ENCODE measurements at regions not wholly inside any gene's neighbourhood (a gene's known extent, or its start where the extent isn't known, plus 50 kb on each side); places are given as distances from the start of the nearest gene placed in this dataset.

DNA sequence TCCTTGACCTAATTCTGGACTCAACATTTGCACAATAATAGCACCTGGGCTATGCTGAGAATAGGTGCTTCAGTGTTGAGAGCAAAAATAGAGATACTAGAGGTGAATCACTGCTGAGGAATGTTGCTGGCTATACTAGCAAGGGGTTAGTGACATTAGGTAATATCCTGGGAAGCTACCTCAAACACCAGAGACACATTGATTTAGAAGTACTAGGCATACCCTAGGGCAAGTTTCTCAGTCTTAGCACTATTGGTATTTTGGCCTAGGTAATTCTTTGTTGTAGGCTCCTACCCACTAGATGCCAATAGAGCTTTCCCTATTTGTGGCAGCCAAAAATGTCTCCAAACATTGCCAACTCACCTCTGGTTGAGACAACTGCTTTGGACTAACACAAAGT, 484.0 kb upstream of the MBL2 start:
- Mint-ChIP-seq H3K27me3 (ENCODE audit: unreplicated experiment) (peaks cover 5% of the 10 kb centered on the region), H3K27ac (ENCODE audit: unreplicated experiment) (no peak overlapping the region), H3K4me1 (ENCODE audit: unreplicated experiment) (no peaks in the 10 kb centered on the region)

DNA sequence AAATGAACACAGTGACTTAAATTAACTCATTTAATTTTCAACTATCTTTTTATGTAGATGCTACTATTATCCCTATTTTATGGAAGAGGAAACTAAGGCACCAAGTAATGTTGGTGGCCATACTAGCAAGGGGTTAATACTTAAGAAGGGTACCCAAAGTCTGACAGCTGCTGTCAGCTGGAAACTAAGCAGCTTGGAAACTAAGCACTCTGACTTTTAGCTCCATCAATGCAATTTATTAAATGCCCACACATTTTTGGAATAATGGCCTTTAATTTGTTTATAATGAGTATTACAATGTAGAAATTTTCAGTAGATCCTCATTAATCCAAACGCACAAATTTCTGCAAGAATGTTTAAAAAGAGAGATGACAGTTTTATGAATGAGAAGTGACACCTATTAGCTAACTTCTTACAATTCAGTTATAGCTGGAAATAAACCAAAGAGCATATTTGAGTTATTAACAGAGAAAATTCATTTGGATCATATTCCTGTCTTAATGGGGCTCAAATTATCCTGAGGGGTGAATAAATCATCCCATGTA, 483.1 kb upstream of the MBL2 start:
- no peak for DNase-seq (ENCODE audit: extremely low spot score, unreplicated experiment)
- H3K27ac Mint-ChIP-seq (ENCODE audit: unreplicated experiment) = no peak overlapping the region
- H3K9me3 Mint-ChIP-seq (ENCODE audit: unreplicated experiment) = peaks cover 8% of the 10 kb centered on the region
- H3K4me1 Mint-ChIP-seq (ENCODE audit: unreplicated experiment) = no peaks in the 10 kb centered on the region
- no peaks in the 10 kb centered on the region for H3K36me3 Mint-ChIP-seq (ENCODE audit: unreplicated experiment)
- no peaks in the 10 kb centered on the region for H3K27me3 Mint-ChIP-seq (ENCODE audit: unreplicated experiment)
- H3K4me3 Mint-ChIP-seq (ENCODE audit: unreplicated experiment) = no peak overlapping the region
- TF ChIP-seq, protein P1, sequence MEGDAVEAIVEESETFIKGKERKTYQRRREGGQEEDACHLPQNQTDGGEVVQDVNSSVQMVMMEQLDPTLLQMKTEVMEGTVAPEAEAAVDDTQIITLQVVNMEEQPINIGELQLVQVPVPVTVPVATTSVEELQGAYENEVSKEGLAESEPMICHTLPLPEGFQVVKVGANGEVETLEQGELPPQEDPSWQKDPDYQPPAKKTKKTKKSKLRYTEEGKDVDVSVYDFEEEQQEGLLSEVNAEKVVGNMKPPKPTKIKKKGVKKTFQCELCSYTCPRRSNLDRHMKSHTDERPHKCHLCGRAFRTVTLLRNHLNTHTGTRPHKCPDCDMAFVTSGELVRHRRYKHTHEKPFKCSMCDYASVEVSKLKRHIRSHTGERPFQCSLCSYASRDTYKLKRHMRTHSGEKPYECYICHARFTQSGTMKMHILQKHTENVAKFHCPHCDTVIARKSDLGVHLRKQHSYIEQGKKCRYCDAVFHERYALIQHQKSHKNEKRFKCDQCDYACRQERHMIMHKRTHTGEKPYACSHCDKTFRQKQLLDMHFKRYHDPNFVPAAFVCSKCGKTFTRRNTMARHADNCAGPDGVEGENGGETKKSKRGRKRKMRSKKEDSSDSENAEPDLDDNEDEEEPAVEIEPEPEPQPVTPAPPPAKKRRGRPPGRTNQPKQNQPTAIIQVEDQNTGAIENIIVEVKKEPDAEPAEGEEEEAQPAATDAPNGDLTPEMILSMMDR (IDR thresholded peaks at IDR 0.05) = no peak

More for the DNA sequence above, 484.0 kb upstream of the MBL2 start:
- no peak for DNase-seq (ENCODE audit: extremely low spot score, unreplicated experiment)
- Mint-ChIP-seq H3K9me3 (ENCODE audit: unreplicated experiment) (peaks cover 8% of the 10 kb centered on the region), H3K36me3 (ENCODE audit: unreplicated experiment) (no peaks in the 10 kb centered on the region), H3K4me3 (ENCODE audit: unreplicated experiment) (no peak overlapping the region)
- TF ChIP-seq, protein P1 (IDR thresholded peaks at IDR 0.05) = no peak

DNA sequence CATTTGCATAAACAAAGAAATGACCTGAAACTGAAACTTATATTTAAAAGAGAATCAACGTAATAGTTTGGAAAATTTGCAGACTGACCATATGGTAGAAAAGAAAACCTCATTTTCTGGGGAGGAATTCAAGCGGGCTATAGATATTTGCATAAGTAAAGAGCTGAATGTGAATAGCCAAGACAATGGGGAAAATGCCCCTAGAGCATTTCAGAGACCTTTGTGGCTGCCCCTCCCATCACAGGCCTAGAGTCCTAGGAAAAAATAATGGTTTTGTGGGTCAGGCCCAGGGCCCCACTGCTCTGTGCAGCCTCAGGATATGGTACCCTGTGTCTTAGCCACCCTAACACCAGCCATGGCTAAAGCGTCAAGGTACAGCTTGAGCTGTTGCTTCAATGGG, 480.6 kb upstream of the MBL2 start:
- H3K27ac Mint-ChIP-seq (ENCODE audit: unreplicated experiment) = no peak overlapping the region
- TF ChIP-seq, protein P1 (IDR thresholded peaks at IDR 0.05) = no peak
- no peak overlapping the region for H3K4me3 Mint-ChIP-seq (ENCODE audit: unreplicated experiment)
- H3K36me3 Mint-ChIP-seq (ENCODE audit: unreplicated experiment) = no peaks in the 10 kb centered on the region
- no peaks in the 10 kb centered on the region for H3K4me1 Mint-ChIP-seq (ENCODE audit: unreplicated experiment)
- H3K9me3 Mint-ChIP-seq (ENCODE audit: unreplicated experiment) = peaks cover 8% of the 10 kb centered on the region
- no peaks in the 10 kb centered on the region for H3K27me3 Mint-ChIP-seq (ENCODE audit: unreplicated experiment)
- no peak for DNase-seq (ENCODE audit: extremely low spot score, unreplicated experiment)

DNA sequence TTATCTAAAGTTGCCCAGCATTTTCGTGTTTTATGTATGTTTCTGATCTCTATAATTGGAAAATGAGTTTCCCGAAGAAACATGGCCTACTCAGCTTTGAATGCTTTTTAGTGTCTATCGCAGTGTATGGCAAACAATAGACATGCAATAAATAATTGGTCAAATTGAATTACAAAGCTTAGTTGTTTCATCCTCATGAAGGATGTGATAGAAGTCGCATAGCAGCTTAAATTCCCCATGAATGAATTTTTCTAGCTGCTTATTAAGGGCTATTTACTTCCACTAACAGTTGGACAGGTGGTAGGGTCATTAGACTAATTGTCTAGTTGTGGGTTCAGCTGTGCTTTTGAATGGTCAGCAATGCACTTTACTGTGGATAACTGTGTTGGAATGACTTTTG, 467.3 kb upstream of the MBL2 start:
- TF ChIP-seq, protein P1 (IDR thresholded peaks at IDR 0.05) = no peak
- Mint-ChIP-seq H3K4me1 (ENCODE audit: unreplicated experiment) (no peaks in the 10 kb centered on the region), H3K4me3 (ENCODE audit: unreplicated experiment) (no peak overlapping the region), H3K27ac (ENCODE audit: unreplicated experiment) (no peak overlapping the region), H3K36me3 (ENCODE audit: unreplicated experiment) (no peaks in the 10 kb centered on the region), H3K9me3 (ENCODE audit: unreplicated experiment) (no peaks in the 10 kb centered on the region), H3K27me3 (ENCODE audit: unreplicated experiment) (no peaks in the 10 kb centered on the region)
- no peak for DNase-seq (ENCODE audit: extremely low spot score, unreplicated experiment)

DNA sequence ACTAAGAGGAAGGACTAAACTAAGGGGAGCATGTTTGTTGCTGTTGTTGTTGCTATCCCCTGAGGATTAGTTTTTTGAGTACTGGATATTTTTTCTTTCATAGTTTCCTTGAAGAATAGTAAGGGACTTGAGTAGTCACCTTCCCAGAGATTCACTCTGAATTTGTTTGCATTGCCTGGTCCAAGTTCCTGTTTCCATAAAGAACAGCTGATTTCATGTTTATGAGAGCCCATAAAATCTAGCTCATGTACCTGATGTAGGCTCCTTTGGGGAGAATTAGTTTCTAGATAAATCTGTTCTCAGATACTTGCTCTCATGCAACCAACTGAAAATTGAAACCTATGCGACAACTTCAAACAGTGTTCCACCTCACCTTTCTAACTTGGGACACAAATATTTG, 464.4 kb upstream of the MBL2 start:
- no peak for DNase-seq (ENCODE audit: extremely low spot score, unreplicated experiment)
- H3K9me3 Mint-ChIP-seq (ENCODE audit: unreplicated experiment) = no peaks in the 10 kb centered on the region
- peaks cover 3% of the 10 kb centered on the region for H3K4me1 Mint-ChIP-seq (ENCODE audit: unreplicated experiment)
- TF ChIP-seq, protein P1 (IDR thresholded peaks at IDR 0.05) = no peak
- peaks cover 2% of the 10 kb centered on the region for H3K27me3 Mint-ChIP-seq (ENCODE audit: unreplicated experiment)
- no peaks in the 10 kb centered on the region for H3K36me3 Mint-ChIP-seq (ENCODE audit: unreplicated experiment)
- H3K27ac Mint-ChIP-seq (ENCODE audit: unreplicated experiment) = no peak overlapping the region
- H3K4me3 Mint-ChIP-seq (ENCODE audit: unreplicated experiment) = no peak overlapping the region
